ENCODE measurements at regions not wholly inside any gene's neighbourhood (a gene's known extent, or its start where the extent isn't known, plus 50 kb on each side); places are given as distances from the start of the nearest gene placed in this dataset.

GRCh38 chr6:8213995-8214394 lies 111.6 kb upstream of the EEF1E1 start:
- no peak overlapping the region for H2AK5ac ChIP-seq (ENCODE audit: insufficient read length, low read length)
- Mint-ChIP-seq H3K4me3 (no peak overlapping the region), H3K4me1 (peaks cover 3 to 15% of the 10 kb centered on the region in 2 experiments; a peak in 3 of 4 replicates), H3K9me3 (no peaks in the 10 kb centered on the region), H3K27me3 (ENCODE audit: low read depth) (no peaks in the 10 kb centered on the region), H3K27ac (no peak overlapping the region), H3K36me3 (ENCODE audit: insufficient read depth in 1 of 3, low read depth in 3 of 3) (no peaks in the 10 kb centered on the region)
- H2AFZ ChIP-seq (ENCODE audit: low read length): no peak overlapping the region
- H4K20me1 ChIP-seq (ENCODE audit: control insufficient read depth, insufficient read depth, insufficient read length): no peaks in the 10 kb centered on the region
- no peak overlapping the region for H3K4ac ChIP-seq (ENCODE audit: low read depth, low read length)
- H3K23ac ChIP-seq (ENCODE audit: insufficient read length, low read depth, low read length): no peak overlapping the region
- H2BK12ac ChIP-seq (ENCODE audit: insufficient read length, low read depth, low read length): no peak overlapping the region
- H3K4me1 ChIP-seq (ENCODE audit: insufficient read depth, low read length): no peaks in the 10 kb centered on the region
- H3K4me2 ChIP-seq (ENCODE audit: insufficient read depth, insufficient read length, low read length): no peak overlapping the region
- H2BK20ac ChIP-seq (ENCODE audit: low read depth, low read length, poor library complexity, severe bottlenecking): no peak overlapping the region
- no peak overlapping the region for H2BK15ac ChIP-seq (ENCODE audit: low read depth, low read length)
- H4K8ac ChIP-seq (replicated peaks; ENCODE audit: insufficient read length, low read depth, low read length): no peak overlapping the region
- H4K5ac ChIP-seq (ENCODE audit: insufficient read length, low read depth, low read length): no peak overlapping the region
- DNase-seq: no peak
- TF ChIP-seq CTCF (conservative IDR thresholded peaks at IDR 0.05): no peak
- no peaks in the 10 kb centered on the region for H3K9me3 ChIP-seq (ENCODE audit: control insufficient read depth, low read depth, low read length)
- no peak overlapping the region for H3K27ac ChIP-seq (ENCODE audit: insufficient read length, low read depth, low read length)
- no peaks in the 10 kb centered on the region for H3K27me3 ChIP-seq (ENCODE audit: insufficient read depth, low read length)
- H4K91ac ChIP-seq (ENCODE audit: insufficient read length, low read depth, low read length): no peak overlapping the region
- H2BK5ac ChIP-seq (ENCODE audit: insufficient read length, low read length): no peak overlapping the region
- no peak overlapping the region for H3K18ac ChIP-seq (ENCODE audit: insufficient read length, low read depth, low read length)
- H3K79me2 ChIP-seq (ENCODE audit: insufficient read depth, low read length): no peaks in the 10 kb centered on the region
- WGBS (ENCODE audit: extremely low coverage, insufficient read length, low lambda C conversion rate): no CpG with 5 or more reads among the region's 4 CpGs
- no peak overlapping the region for H3T11ph ChIP-seq (ENCODE audit: low read length)
- H3K56ac ChIP-seq (ENCODE audit: insufficient read length, low read depth, low read length): no peak overlapping the region
- H3K79me1 ChIP-seq (ENCODE audit: insufficient read depth, low read depth, low read length, poor library complexity, severe bottlenecking): no peaks in the 10 kb centered on the region
- H2BK120ac ChIP-seq (ENCODE audit: low read depth, low read length, poor library complexity, severe bottlenecking): no peak overlapping the region
- no peak overlapping the region for H3K14ac ChIP-seq (ENCODE audit: insufficient read depth, low read length)
- H3K23me2 ChIP-seq (ENCODE audit: insufficient read length, low read depth, low read length, poor library complexity, severe bottlenecking): no peaks in the 10 kb centered on the region
- no peak overlapping the region for H3K9ac ChIP-seq (ENCODE audit: extremely low read depth, insufficient read length, low read length)

Data from H9 (cell line).